ENCODE measurements at regions not wholly inside any gene's neighbourhood (a gene's known extent, or its start where the extent isn't known, plus 50 kb on each side); places are given as distances from the start of the nearest gene placed in this dataset.

DNA sequence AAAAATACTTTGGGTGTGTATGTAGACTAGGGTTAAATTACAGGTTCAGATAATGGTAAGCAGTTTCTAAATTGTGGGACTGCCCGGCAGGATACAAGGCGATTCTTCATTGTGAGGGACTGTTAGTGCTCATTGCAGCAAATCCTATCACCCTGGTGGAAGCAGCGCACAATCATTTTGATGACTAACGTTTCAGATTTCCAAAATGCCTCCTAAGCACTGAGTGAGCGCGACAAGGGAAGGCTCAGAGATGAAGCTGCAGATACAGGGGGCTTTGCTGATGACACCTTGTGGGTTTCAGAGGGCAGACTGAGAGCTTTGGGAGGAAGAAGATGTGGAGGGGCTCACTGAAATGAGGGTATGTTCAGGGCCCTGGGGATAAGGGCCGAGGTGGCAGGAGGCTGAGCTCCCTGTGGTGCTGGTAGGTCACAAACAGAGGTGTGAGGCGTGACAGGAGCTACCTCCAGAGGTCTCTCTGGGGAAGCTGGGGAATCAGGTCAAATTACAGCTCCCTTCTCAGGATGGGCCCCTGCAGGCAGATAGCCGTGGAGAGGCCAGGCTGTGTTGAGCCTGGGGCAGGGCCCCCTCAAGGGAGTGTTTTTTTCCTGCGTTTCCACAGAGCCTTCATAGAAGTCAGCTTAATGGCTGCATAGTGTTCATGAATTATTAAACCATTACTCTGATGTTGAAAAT lies 84.5 kb upstream of the FYN start:
- TF ChIP-seq POLR2A (IDR thresholded peaks at IDR 0.05) = no peak
- no peak for TF ChIP-seq POLR2AphosphoS5 (IDR thresholded peaks at IDR 0.05)
- no peak for TF ChIP-seq EP300 (IDR thresholded peaks at IDR 0.05; ENCODE audit: low read depth)
- TF ChIP-seq CTCF (IDR thresholded peaks at IDR 0.05) = no peak
- Histone ChIP-seq H3K4me1 (no peaks in the 10 kb centered on the region), H3K27me3 (no peaks in the 10 kb centered on the region), H3K27ac (no peak overlapping the region), H3K9me3 (no peaks in the 10 kb centered on the region), H3K36me3 (no peaks in the 10 kb centered on the region), H3K4me3 (no peak overlapping the region)
- DNase-seq = no peak
- WGBS, 2 donors (ENCODE audit: low coverage in 1 of 2) = 72 to 87% methylated on average over 6 to 10 of the region's 10 CpGs
- in situ Hi-C loops (cut with MboI; ENCODE audit: low pct_ligation_motif_present in 1 of 4, low pct_unique_long_range_greater_than_20kb in 1 of 4, low sequenced_read_pairs in 3 of 4) = no loop called here
- intact Hi-C loops (cut with DNase I; ENCODE audit: low total_unique reads) = no loop called here

DNA sequence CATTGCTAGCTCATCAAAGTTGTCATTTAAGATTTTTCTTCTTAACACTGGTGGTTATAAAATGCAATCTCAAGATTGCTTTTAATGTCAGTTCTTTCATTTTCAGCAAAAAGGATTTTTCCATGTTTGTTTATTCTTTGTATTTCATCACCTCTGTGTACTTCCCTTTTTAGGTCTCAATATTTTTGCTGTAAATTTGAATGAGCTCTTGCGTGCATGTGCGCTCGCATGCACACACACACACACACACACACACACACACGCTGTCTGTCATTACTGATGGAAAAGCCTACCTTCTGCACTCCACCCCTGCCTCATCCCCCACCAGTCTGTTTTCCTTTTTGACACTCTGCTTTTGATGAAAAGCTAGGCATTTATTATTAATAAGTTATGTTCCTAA lies 85.3 kb upstream of the FYN start:
- H3K4me1 ChIP-seq = no peaks in the 10 kb centered on the region
- in situ Hi-C loops (cut with MboI; ENCODE audit: low pct_ligation_motif_present in 1 of 4, low pct_unique_long_range_greater_than_20kb in 1 of 4, low sequenced_read_pairs in 3 of 4) (no loop called here), intact Hi-C loops (cut with DNase I; ENCODE audit: low total_unique reads) (no loop called here)
- H3K36me3 ChIP-seq = no peaks in the 10 kb centered on the region
- H3K9me3 ChIP-seq = no peaks in the 10 kb centered on the region
- no peak overlapping the region for H3K27ac ChIP-seq
- TF ChIP-seq POLR2AphosphoS5 (IDR thresholded peaks at IDR 0.05) = no peak
- TF ChIP-seq POLR2A (IDR thresholded peaks at IDR 0.05) = no peak
- TF ChIP-seq EP300 (IDR thresholded peaks at IDR 0.05; ENCODE audit: low read depth) = no peak
- no peak for TF ChIP-seq CTCF (IDR thresholded peaks at IDR 0.05)
- DNase-seq = no peak
- H3K4me3 ChIP-seq = no peak overlapping the region
- H3K27me3 ChIP-seq = no peaks in the 10 kb centered on the region
- 63 to 67% methylated on average over 4 of the region's 4 CpGs for WGBS, 2 donors (ENCODE audit: low coverage in 1 of 2)

GRCh38 chr6:111959766-111960165 lies 86.5 kb upstream of the FYN start:
- no peak for DNase-seq
- no peak for TF ChIP-seq EP300 (IDR thresholded peaks at IDR 0.05; ENCODE audit: low read depth)
- no peak for TF ChIP-seq POLR2A (IDR thresholded peaks at IDR 0.05)
- no peak for TF ChIP-seq POLR2AphosphoS5 (IDR thresholded peaks at IDR 0.05)
- H3K4me3 ChIP-seq = no peak overlapping the region
- intact Hi-C loops (cut with DNase I; ENCODE audit: low total_unique reads) (no loop called here), in situ Hi-C loops (cut with MboI; ENCODE audit: low pct_ligation_motif_present in 1 of 4, low pct_unique_long_range_greater_than_20kb in 1 of 4, low sequenced_read_pairs in 3 of 4) (no loop called here)
- no peaks in the 10 kb centered on the region for H3K4me1 ChIP-seq
- H3K36me3 ChIP-seq = no peaks in the 10 kb centered on the region
- no peak overlapping the region for H3K27ac ChIP-seq
- WGBS, 2 donors (ENCODE audit: low coverage in 1 of 2) = 75 to 100% methylated on average over 3 to 6 of the region's 6 CpGs
- no peaks in the 10 kb centered on the region for H3K27me3 ChIP-seq
- no peaks in the 10 kb centered on the region for H3K9me3 ChIP-seq

- 67 to 70% methylated on average over 1 of the region's 1 CpG for WGBS, 2 donors (ENCODE audit: low coverage in 1 of 2)
- no peak for DNase-seq
- peaks cover 0 to 3% (median 0%) of the 10 kb centered on the region in 4 donors for H3K4me1 ChIP-seq
- H3K36me3 ChIP-seq = no peaks in the 10 kb centered on the region
- in situ Hi-C loops (cut with MboI; ENCODE audit: low pct_ligation_motif_present in 1 of 4, low pct_unique_long_range_greater_than_20kb in 1 of 4, low sequenced_read_pairs in 3 of 4) (no loop called here), intact Hi-C loops (cut with DNase I; ENCODE audit: low total_unique reads) (no loop called here)
- no peak overlapping the region for H3K4me3 ChIP-seq
- H3K9me3 ChIP-seq = no peaks in the 10 kb centered on the region
- no peak overlapping the region for H3K27ac ChIP-seq
- no peak for TF ChIP-seq POLR2A (IDR thresholded peaks at IDR 0.05)
- TF ChIP-seq POLR2AphosphoS5 (IDR thresholded peaks at IDR 0.05) = no peak
- TF ChIP-seq CTCF (IDR thresholded peaks at IDR 0.05) = no peak
- TF ChIP-seq EP300 (IDR thresholded peaks at IDR 0.05; ENCODE audit: low read depth) = no peak
- H3K27me3 ChIP-seq = peaks cover 5% of the 10 kb centered on the region
These were observed 86.8 kb upstream of the CCN6 start for GRCh38 chr6:111967131-111967530.

- Histone ChIP-seq H3K9me3 (no peaks in the 10 kb centered on the region), H3K27me3 (peaks cover 5% of the 10 kb centered on the region), H3K27ac (no peak overlapping the region), H3K4me3 (no peak overlapping the region), H3K36me3 (no peaks in the 10 kb centered on the region), H3K4me1 (peaks cover 0 to 10% (median 0%) of the 10 kb centered on the region in 4 donors)
- intact Hi-C loops (cut with DNase I; ENCODE audit: low total_unique reads) = no loop called here
- 64 to 86% methylated on average over 2 of the region's 2 CpGs for WGBS, 2 donors (ENCODE audit: low coverage in 1 of 2)
- in situ Hi-C loops (cut with MboI; ENCODE audit: low pct_ligation_motif_present in 1 of 4, low pct_unique_long_range_greater_than_20kb in 1 of 4, low sequenced_read_pairs in 3 of 4) = no loop called here
- no peak for DNase-seq
- TF ChIP-seq POLR2AphosphoS5 (IDR thresholded peaks at IDR 0.05) = no peak
- TF ChIP-seq POLR2A (IDR thresholded peaks at IDR 0.05) = no peak
- TF ChIP-seq EP300 (IDR thresholded peaks at IDR 0.05; ENCODE audit: low read depth) = no peak
- TF ChIP-seq CTCF (IDR thresholded peaks at IDR 0.05) = no peak
These were observed 83.5 kb upstream of the CCN6 start for GRCh38 chr6:111970426-111970825.

All from transverse colon (tissue), 4 donors.